A673 (cell line): ENCODE measurements at regions not wholly inside any gene's neighbourhood (a gene's known extent, or its start where the extent isn't known, plus 50 kb on each side); places are given as distances from the start of the nearest gene placed in this dataset.
"Not testable (repeated sequence)": the region's sequence is repeated elsewhere in the genome, so short reads cannot be mapped to it uniquely, and the experiment has no call there.

Experiments used
- BruUV-seq: library from RNA; stranded (reverse); fragments of 400-500 nt; replicated peaks from 2 replicates; lab custom pipeline; 2021; lab: Mats Ljungman, UMichigan
- CTCF ChIA-PET: fragments of 300-600 bp; sonication (Branson Sonifier 250); formaldehyde crosslinking; loops from one replicate; lab custom pipeline; 2022; ENCODE audit warnings: antibody characterized with exemption; lab: Charles Lee
- POLR2A ChIA-PET: fragments of 300-600 bp; sonication (Branson Sonifier 250); formaldehyde crosslinking; loops from one replicate; lab custom pipeline; 2022; ENCODE audit warnings: antibody characterized with exemption; ENCODE audit not compliant: low non-redundant PET; lab: Charles Lee
- DNase-seq: peaks from one replicate; pipeline ENCODE4 v3.0.0-alpha.2; 2015; ENCODE audit warnings: low spot score
- H3K27ac ChIP-seq: fragments of 200-600 bp; sonication (generic); 2 replicates; pipeline ENCODE4 v1.5.1; 2016; ENCODE audit warnings: mixed run types, low read depth, mild to moderate bottlenecking, mixed read lengths, antibody characterized with exemption, low read length; ENCODE audit not compliant: poor library complexity, severe bottlenecking
- H3K27me3 ChIP-seq: fragments of 200-600 bp; sonication (generic); replicated peaks from 2 replicates; pipeline ENCODE4 v1.6.1; 2017; ENCODE audit warnings: mixed run types, low read depth, mild to moderate bottlenecking, mixed read lengths, antibody characterized with exemption, low read length; ENCODE audit not compliant: insufficient read depth, poor library complexity
- H3K36me3 ChIP-seq: fragments of 200-600 bp; sonication (generic); 2 replicates; pipeline ENCODE4 v1.6.1; 2016; ENCODE audit warnings: mixed run types, mild to moderate bottlenecking, mixed read lengths, antibody characterized with exemption, low read length; ENCODE audit not compliant: insufficient read depth, poor library complexity, severe bottlenecking
- H3K4me1 ChIP-seq: fragments of 200-600 bp; sonication (generic); 2 replicates; pipeline ENCODE4 v1.6.1; 2017; ENCODE audit warnings: mixed run types, mild to moderate bottlenecking, mixed read lengths, antibody characterized with exemption, low read length; ENCODE audit not compliant: insufficient read depth, poor library complexity, severe bottlenecking
- H3K4me3 ChIP-seq: fragments of 200-600 bp; sonication (generic); 2 replicates; pipeline ENCODE4 v1.5.1; 2016; ENCODE audit warnings: low read depth, mixed run types, mild to moderate bottlenecking, mixed read lengths, low read length; ENCODE audit not compliant: poor library complexity, severe bottlenecking
- H3K9me3 ChIP-seq: fragments of 200-600 bp; sonication (generic); 2 replicates; pipeline ENCODE4 v1.6.1; 2016; ENCODE audit warnings: mixed run types, low read depth, mild to moderate bottlenecking, mixed read lengths, antibody characterized with exemption, low read length; ENCODE audit not compliant: poor library complexity, severe bottlenecking
- EZH2 ChIP-seq: fragments of 200-600 bp; sonication (generic); IDR thresholded peaks from 2 replicates; pipeline ENCODE4 v1.6.1; 2017; ENCODE audit warnings: borderline replicate concordance, low read depth, mild to moderate bottlenecking, mixed read lengths, antibody characterized with exemption, low read length; ENCODE audit not compliant: poor library complexity, severe bottlenecking
- intact Hi-C: fragments of 100-400 bp; cut with micrococcal nuclease; formaldehyde crosslinking; loops from one replicate; pipeline ENCODE4 v1.10.0; 2022; ENCODE audit not compliant: unreplicated experiment
- TF ChIP-seq, protein P1 (sequence below): fragments of 300-800, 200-600 bp; sonication (generic); conservative IDR thresholded peaks from 2 replicates; pipeline ENCODE4 v1.5.1; 2017; ENCODE audit warnings: low read depth, mild to moderate bottlenecking, antibody characterized with exemption, low read length, moderate library complexity, mixed read lengths

DNA sequence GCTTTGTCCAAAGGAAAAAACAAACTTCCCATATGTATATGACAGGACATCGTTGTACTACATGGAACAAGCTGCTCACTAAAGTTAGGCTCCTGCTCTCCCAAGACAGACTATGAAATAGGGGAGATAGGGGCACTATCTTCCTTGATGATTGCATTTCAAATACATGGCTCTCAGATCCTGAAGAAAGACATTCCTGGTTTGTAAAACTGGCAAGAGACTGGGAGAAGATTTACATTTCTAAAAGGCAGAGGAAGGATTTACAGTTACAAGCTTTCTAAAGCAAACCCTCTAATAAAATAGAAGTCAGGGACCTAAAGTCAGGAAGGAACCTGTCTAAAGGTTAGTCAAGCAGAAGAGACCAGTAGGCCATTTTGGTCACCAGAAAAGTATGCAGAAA is 103.7 kb downstream of the SLC17A6 start:
- H3K27me3 ChIP-seq: no peaks in the 10 kb centered on the region
- H3K27ac ChIP-seq: no peak overlapping the region
- H3K9me3 ChIP-seq: no peaks in the 10 kb centered on the region
- BruUV-seq: no TSS peak
- POLR2A ChIA-PET: interaction anchor here (0.7 kb wide), 1 partner anchor 332 kb away, joined by 3 read pairs; no protein-coding TSS in a partner anchor
- no peak for DNase-seq
- intact Hi-C loops: no loop called here
- no peak overlapping the region for H3K4me3 ChIP-seq
- TF ChIP-seq EZH2: no peak
- TF ChIP-seq, protein P1, sequence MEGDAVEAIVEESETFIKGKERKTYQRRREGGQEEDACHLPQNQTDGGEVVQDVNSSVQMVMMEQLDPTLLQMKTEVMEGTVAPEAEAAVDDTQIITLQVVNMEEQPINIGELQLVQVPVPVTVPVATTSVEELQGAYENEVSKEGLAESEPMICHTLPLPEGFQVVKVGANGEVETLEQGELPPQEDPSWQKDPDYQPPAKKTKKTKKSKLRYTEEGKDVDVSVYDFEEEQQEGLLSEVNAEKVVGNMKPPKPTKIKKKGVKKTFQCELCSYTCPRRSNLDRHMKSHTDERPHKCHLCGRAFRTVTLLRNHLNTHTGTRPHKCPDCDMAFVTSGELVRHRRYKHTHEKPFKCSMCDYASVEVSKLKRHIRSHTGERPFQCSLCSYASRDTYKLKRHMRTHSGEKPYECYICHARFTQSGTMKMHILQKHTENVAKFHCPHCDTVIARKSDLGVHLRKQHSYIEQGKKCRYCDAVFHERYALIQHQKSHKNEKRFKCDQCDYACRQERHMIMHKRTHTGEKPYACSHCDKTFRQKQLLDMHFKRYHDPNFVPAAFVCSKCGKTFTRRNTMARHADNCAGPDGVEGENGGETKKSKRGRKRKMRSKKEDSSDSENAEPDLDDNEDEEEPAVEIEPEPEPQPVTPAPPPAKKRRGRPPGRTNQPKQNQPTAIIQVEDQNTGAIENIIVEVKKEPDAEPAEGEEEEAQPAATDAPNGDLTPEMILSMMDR: no peak
- no peaks in the 10 kb centered on the region for H3K36me3 ChIP-seq
- CTCF ChIA-PET: no interaction called here
- H3K4me1 ChIP-seq: no peaks in the 10 kb centered on the region

DNA sequence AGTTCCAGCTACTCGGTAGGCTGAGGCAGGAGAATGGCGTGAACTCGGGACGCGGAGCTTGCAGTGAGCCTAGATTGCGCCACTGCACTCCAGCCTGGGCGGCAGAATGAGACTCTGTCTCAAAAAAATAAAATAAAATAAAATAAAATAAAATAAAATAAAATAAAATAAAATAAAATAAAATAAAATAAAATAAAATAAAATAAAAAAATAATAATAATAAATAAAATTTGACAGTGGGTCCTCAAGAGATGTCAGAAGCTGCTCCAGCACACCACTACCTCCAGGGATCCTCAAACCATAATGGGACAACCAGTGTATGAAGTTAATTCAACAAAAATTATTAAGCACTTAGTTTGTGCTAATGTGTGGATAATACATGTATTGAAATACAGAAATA is 97.4 kb downstream of the SLC17A6 start:
- H3K4me1 ChIP-seq, H3K27me3 ChIP-seq, H3K27ac ChIP-seq, CTCF ChIA-PET, H3K4me3 ChIP-seq, DNase-seq, H3K9me3 ChIP-seq, intact Hi-C loops, POLR2A ChIA-PET, H3K36me3 ChIP-seq, BruUV-seq: not testable (repeated sequence)

DNA sequence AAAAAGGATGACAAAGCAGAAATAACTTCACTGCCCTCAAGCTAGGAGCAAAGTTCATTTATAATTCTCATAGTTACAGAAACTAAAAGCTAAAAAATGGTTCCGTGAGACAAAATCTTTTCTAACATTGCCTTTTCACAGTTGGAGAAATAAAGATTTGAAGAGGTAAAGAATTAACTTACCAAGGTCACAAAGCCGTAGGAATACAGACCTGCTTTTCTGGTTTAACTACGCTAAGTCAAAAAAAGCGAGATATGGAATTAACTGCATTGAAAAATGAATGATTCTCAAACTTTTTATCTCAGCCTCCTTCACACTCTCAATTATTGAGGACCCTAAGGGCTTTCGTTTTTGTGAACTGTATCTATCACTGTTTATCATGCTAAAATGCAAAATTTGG is 95.3 kb downstream of the SLC17A6 start:
- Histone ChIP-seq H3K4me1 (no peaks in the 10 kb centered on the region), H3K27me3 (no peaks in the 10 kb centered on the region), H3K36me3 (no peaks in the 10 kb centered on the region), H3K9me3 (no peaks in the 10 kb centered on the region), H3K27ac (no peak overlapping the region), H3K4me3 (no peak overlapping the region)
- TF ChIP-seq, protein P1: no peak
- no peak for TF ChIP-seq EZH2
- BruUV-seq: no TSS peak
- DNase-seq: no peak
- ChIA-PET POLR2A (no interaction called here), CTCF (no interaction called here)
- intact Hi-C loops: no loop called here

DNA sequence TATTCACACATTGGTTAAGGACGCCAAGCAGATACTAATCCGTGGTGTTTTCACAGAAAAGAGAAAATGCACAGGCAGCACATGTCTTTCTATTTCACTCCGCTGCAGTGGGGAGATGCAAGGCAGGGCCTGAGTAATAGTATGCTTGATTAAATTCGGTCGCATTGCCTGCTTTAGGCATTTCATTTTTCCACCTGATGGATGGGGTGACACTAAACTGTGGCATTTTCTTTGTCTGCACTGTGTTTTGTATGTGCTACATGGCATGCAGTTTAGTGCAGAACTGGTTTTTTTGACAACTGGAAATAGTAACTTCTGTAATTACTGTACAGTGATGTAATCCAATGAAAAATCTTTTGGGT is 94.9 kb downstream of the SLC17A6 start:
- intact Hi-C loops: no loop called here
- BruUV-seq: no TSS peak
- H3K27ac ChIP-seq: no peak overlapping the region
- no peak for TF ChIP-seq EZH2
- TF ChIP-seq, protein P1: no peak
- H3K4me3 ChIP-seq: no peak overlapping the region
- ChIA-PET POLR2A (no interaction called here), CTCF (no interaction called here)
- H3K9me3 ChIP-seq: no peaks in the 10 kb centered on the region
- no peaks in the 10 kb centered on the region for H3K27me3 ChIP-seq
- no peaks in the 10 kb centered on the region for H3K4me1 ChIP-seq
- no peaks in the 10 kb centered on the region for H3K36me3 ChIP-seq
- DNase-seq: no peak
